ENCODE measurements at regions not wholly inside any gene's neighbourhood (a gene's known extent, or its start where the extent isn't known, plus 50 kb on each side); places are given as distances from the start of the nearest gene placed in this dataset.

GRCh38 chr3:144187531-144188210, 216.0 kb downstream of the DIPK2A start:
- H4K8ac ChIP-seq (replicated peaks; ENCODE audit: insufficient read length, low read depth, low read length) = no peak overlapping the region
- H3K27me3 ChIP-seq (ENCODE audit: insufficient read depth, low read length) = no peaks in the 10 kb centered on the region
- no peaks in the 10 kb centered on the region for H3K9me3 ChIP-seq (ENCODE audit: control insufficient read depth, low read depth, low read length)
- no peak overlapping the region for H3K4ac ChIP-seq (ENCODE audit: low read depth, low read length)
- Mint-ChIP-seq H3K27me3 (ENCODE audit: low read depth) (no peaks in the 10 kb centered on the region), H3K27ac (no peak overlapping the region), H3K4me3 (no peak overlapping the region), H3K36me3 (ENCODE audit: insufficient read depth in 1 of 3, low read depth in 3 of 3) (peaks cover 0 to 4% (median 0%) of the 10 kb centered on the region in 3 experiments; a peak in 2 of 7 replicates), H3K4me1 (peaks cover 11 to 16% of the 10 kb centered on the region in 2 experiments), H3K9me3 (peaks cover 0 to 7% of the 10 kb centered on the region in 2 experiments; a peak in 2 of 5 replicates)
- no peak overlapping the region for H2BK5ac ChIP-seq (ENCODE audit: insufficient read length, low read length)
- no peak overlapping the region for H3K14ac ChIP-seq (ENCODE audit: insufficient read depth, low read length)
- no peak overlapping the region for H3K9ac ChIP-seq (ENCODE audit: extremely low read depth, insufficient read length, low read length)
- H2BK120ac ChIP-seq (ENCODE audit: low read depth, low read length, poor library complexity, severe bottlenecking) = no peak overlapping the region
- H2BK15ac ChIP-seq (ENCODE audit: low read depth, low read length) = no peak overlapping the region
- H3K56ac ChIP-seq (ENCODE audit: insufficient read length, low read depth, low read length) = no peak overlapping the region
- no peak overlapping the region for H3K27ac ChIP-seq (ENCODE audit: insufficient read length, low read depth, low read length)
- TF ChIP-seq, protein P1, sequence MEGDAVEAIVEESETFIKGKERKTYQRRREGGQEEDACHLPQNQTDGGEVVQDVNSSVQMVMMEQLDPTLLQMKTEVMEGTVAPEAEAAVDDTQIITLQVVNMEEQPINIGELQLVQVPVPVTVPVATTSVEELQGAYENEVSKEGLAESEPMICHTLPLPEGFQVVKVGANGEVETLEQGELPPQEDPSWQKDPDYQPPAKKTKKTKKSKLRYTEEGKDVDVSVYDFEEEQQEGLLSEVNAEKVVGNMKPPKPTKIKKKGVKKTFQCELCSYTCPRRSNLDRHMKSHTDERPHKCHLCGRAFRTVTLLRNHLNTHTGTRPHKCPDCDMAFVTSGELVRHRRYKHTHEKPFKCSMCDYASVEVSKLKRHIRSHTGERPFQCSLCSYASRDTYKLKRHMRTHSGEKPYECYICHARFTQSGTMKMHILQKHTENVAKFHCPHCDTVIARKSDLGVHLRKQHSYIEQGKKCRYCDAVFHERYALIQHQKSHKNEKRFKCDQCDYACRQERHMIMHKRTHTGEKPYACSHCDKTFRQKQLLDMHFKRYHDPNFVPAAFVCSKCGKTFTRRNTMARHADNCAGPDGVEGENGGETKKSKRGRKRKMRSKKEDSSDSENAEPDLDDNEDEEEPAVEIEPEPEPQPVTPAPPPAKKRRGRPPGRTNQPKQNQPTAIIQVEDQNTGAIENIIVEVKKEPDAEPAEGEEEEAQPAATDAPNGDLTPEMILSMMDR (conservative IDR thresholded peaks at IDR 0.05) = no peak
- no peaks in the 10 kb centered on the region for H3K23me2 ChIP-seq (ENCODE audit: insufficient read length, low read depth, low read length, poor library complexity, severe bottlenecking)
- H3K4me1 ChIP-seq (ENCODE audit: insufficient read depth, low read length) = peaks cover 3% of the 10 kb centered on the region; the same call in 1 of the 2 replicates
- no peak overlapping the region for H4K5ac ChIP-seq (ENCODE audit: insufficient read length, low read depth, low read length)
- no peak overlapping the region for H3T11ph ChIP-seq (ENCODE audit: low read length)
- H3K23ac ChIP-seq (ENCODE audit: insufficient read length, low read depth, low read length) = no peak overlapping the region
- H2AFZ ChIP-seq (ENCODE audit: low read length) = no peak overlapping the region
- H2BK20ac ChIP-seq (ENCODE audit: low read depth, low read length, poor library complexity, severe bottlenecking) = no peak overlapping the region
- H4K91ac ChIP-seq (ENCODE audit: insufficient read length, low read depth, low read length) = no peak overlapping the region
- H3K79me2 ChIP-seq (ENCODE audit: insufficient read depth, low read length) = no peaks in the 10 kb centered on the region
- H4K20me1 ChIP-seq (ENCODE audit: control insufficient read depth, insufficient read depth, insufficient read length) = no peaks in the 10 kb centered on the region
- DNase-seq = no peak
- H2AK5ac ChIP-seq (ENCODE audit: insufficient read length, low read length) = no peak overlapping the region
- no peak overlapping the region for H3K4me2 ChIP-seq (ENCODE audit: insufficient read depth, insufficient read length, low read length)
- no peak overlapping the region for H3K18ac ChIP-seq (ENCODE audit: insufficient read length, low read depth, low read length)
- no CpG with 5 or more reads among the region's 2 CpGs for WGBS (ENCODE audit: extremely low coverage, insufficient read length, low lambda C conversion rate)
- H3K79me1 ChIP-seq (ENCODE audit: insufficient read depth, low read depth, low read length, poor library complexity, severe bottlenecking) = no peaks in the 10 kb centered on the region
- H2BK12ac ChIP-seq (ENCODE audit: insufficient read length, low read depth, low read length) = no peak overlapping the region

All from H9 (cell line).